PC-9 (cell line): ENCODE measurements at regions not wholly inside any gene's neighbourhood (a gene's known extent, or its start where the extent isn't known, plus 50 kb on each side); places are given as distances from the start of the nearest gene placed in this dataset.

Experiments used
- EZH2 ChIP-seq: fragments of 200-600 bp; sonication (generic); IDR thresholded peaks from 2 replicates; pipeline ENCODE4 v1.8.0; 2017; ENCODE audit warnings: antibody characterized with exemption, low read depth
- TF ChIP-seq, protein P1 (sequence below): fragments of 200-600 bp; sonication (generic); conservative IDR thresholded peaks from 2 replicates; pipeline ENCODE4 v1.6.1; 2017; ENCODE audit warnings: mixed run types, antibody characterized with exemption, mild to moderate bottlenecking, moderate library complexity

DNA sequence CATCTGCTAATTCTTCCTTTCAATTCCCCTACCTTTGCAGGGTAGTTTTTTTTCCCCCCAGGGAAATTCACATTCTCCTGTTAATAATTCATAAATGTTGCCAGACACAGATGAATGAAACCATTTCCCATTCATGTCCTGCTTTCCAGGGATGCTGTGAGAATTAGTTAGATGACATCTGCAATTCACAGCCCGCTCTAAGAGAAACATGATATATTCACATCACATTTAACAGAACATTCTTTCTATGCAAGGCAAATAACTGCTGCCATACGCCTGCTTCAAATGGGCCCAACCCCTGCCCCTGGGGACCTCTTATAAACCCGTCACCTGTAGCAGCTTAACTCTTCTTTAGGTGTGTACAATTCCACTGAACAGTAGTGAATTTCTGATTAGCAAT, 110.6 kb upstream of the CTAGE1 start:
- no peak for TF ChIP-seq EZH2
- TF ChIP-seq, protein P1, sequence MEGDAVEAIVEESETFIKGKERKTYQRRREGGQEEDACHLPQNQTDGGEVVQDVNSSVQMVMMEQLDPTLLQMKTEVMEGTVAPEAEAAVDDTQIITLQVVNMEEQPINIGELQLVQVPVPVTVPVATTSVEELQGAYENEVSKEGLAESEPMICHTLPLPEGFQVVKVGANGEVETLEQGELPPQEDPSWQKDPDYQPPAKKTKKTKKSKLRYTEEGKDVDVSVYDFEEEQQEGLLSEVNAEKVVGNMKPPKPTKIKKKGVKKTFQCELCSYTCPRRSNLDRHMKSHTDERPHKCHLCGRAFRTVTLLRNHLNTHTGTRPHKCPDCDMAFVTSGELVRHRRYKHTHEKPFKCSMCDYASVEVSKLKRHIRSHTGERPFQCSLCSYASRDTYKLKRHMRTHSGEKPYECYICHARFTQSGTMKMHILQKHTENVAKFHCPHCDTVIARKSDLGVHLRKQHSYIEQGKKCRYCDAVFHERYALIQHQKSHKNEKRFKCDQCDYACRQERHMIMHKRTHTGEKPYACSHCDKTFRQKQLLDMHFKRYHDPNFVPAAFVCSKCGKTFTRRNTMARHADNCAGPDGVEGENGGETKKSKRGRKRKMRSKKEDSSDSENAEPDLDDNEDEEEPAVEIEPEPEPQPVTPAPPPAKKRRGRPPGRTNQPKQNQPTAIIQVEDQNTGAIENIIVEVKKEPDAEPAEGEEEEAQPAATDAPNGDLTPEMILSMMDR, result no peak
